WTC11 (cell line): ENCODE measurements at regions not wholly inside any gene's neighbourhood (a gene's known extent, or its start where the extent isn't known, plus 50 kb on each side); places are given as distances from the start of the nearest gene placed in this dataset.
A peak's percentile ranks its signal among the peaks of the same experiment; 100 is the strongest.

ENCODE experiments used
- ATAC-seq: fragments of 200-7000 bp; cut with Tn5 transposase; 2 replicates; pipeline ENCODE4 v1.10.0; 2021; ENCODE audit warnings: mild to moderate bottlenecking, moderate library complexity
- CTCF ChIA-PET: fragments of 300-600 bp; sonication (Branson Sonifier 250); formaldehyde crosslinking; loops from one replicate; lab custom pipeline; 2021; ENCODE audit warnings: antibody characterized with exemption; lab: Charles Lee
- POLR2A ChIA-PET: fragments of 350-600 bp; sonication (Branson Sonifier 250); formaldehyde crosslinking; loops from one replicate; lab custom pipeline; 2021; ENCODE audit warnings: antibody characterized with exemption; lab: Charles Lee
- DNase-seq: peaks from one replicate; pipeline ENCODE4 v3.0.0; 2021; ENCODE audit warnings: low spot score
- H3K27ac Mint-ChIP-seq: 2 replicates; pipeline ENCODE4 v1.8.0; 2021; ENCODE audit warnings: mixed read lengths
- H3K27me3 Mint-ChIP-seq: 2 replicates; pipeline ENCODE4 v1.8.0; 2021; ENCODE audit warnings: low read depth, mild to moderate bottlenecking, moderate library complexity, mixed read lengths
- H3K36me3 Mint-ChIP-seq: 2 replicates; pipeline ENCODE4 v1.8.0; 2021; ENCODE audit warnings: mixed read lengths
- H3K4me1 Mint-ChIP-seq: 2 replicates; pipeline ENCODE4 v1.8.0; 2022; ENCODE audit warnings: mixed read lengths
- H3K4me3 Mint-ChIP-seq: 2 replicates; pipeline ENCODE4 v1.8.0; 2021; ENCODE audit warnings: mild to moderate bottlenecking, moderate library complexity, mixed read lengths
- H3K9me3 Mint-ChIP-seq: 2 replicates; pipeline ENCODE4 v1.8.0; 2021; ENCODE audit warnings: mixed read lengths
- ATF3 ChIP-seq: sonication (generic); formaldehyde crosslinking; conservative IDR thresholded peaks from 2 replicates; pipeline ENCODE4 v1.8.1; 2022; ENCODE audit warnings: mild to moderate bottlenecking, missing genetic modification reagents
- E2F1 ChIP-seq: sonication (generic); formaldehyde crosslinking; IDR thresholded peaks from 2 replicates; pipeline ENCODE4 v1.8.0; 2022; ENCODE audit warnings: mild to moderate bottlenecking, missing genetic modification reagents
- E2F5 ChIP-seq: sonication (generic); formaldehyde crosslinking; IDR thresholded peaks from 2 replicates; pipeline ENCODE4 v1.8.1; 2022; ENCODE audit warnings: mild to moderate bottlenecking, moderate library complexity, missing genetic modification reagents
- ERG ChIP-seq: fragments of 250-450 bp; sonication (Bioruptor Pico); IDR thresholded peaks from 2 replicates; pipeline ENCODE4 v1.8.0; 2021; ENCODE audit warnings: mild to moderate bottlenecking
- FOXK1 ChIP-seq: sonication (generic); formaldehyde crosslinking; IDR thresholded peaks from 2 replicates; pipeline ENCODE4 v1.8.0; 2022; ENCODE audit warnings: mild to moderate bottlenecking, moderate library complexity, missing genetic modification reagents
- FOXP4 ChIP-seq: sonication (generic); formaldehyde crosslinking; IDR thresholded peaks from 2 replicates; pipeline ENCODE4 v1.8.0; 2022; ENCODE audit warnings: mild to moderate bottlenecking, missing genetic modification reagents
- GABPB1 ChIP-seq: sonication (generic); formaldehyde crosslinking; IDR thresholded peaks from 2 replicates; pipeline ENCODE4 v1.8.1; 2023; ENCODE audit warnings: mild to moderate bottlenecking, missing genetic modification reagents
- GRHL2 ChIP-seq: fragments of 250-450 bp; sonication (Bioruptor Pico); IDR thresholded peaks from 2 replicates; pipeline ENCODE4 v1.8.0; 2022; ENCODE audit warnings: mild to moderate bottlenecking, moderate library complexity; ENCODE audit not compliant: insufficient replicate concordance, severe bottlenecking
- IRF1 ChIP-seq: sonication (generic); formaldehyde crosslinking; IDR thresholded peaks from 2 replicates; pipeline ENCODE4 v1.8.0; 2023; ENCODE audit warnings: missing genetic modification reagents
- KAT7 ChIP-seq: sonication (generic); formaldehyde crosslinking; IDR thresholded peaks from 2 replicates; pipeline ENCODE4 v1.8.1; 2023; ENCODE audit warnings: missing genetic modification reagents, mild to moderate bottlenecking, borderline replicate concordance
- MAX ChIP-seq: sonication (generic); formaldehyde crosslinking; IDR thresholded peaks from 2 replicates; pipeline ENCODE4 v1.8.0; 2022; ENCODE audit warnings: mild to moderate bottlenecking, missing genetic modification reagents
- MXD4 ChIP-seq: fragments of 250-450 bp; sonication (Bioruptor Pico); IDR thresholded peaks from 2 replicates; pipeline ENCODE4 v1.8.0; 2021; ENCODE audit warnings: mild to moderate bottlenecking, moderate library complexity, borderline replicate concordance
- NFE2L1 ChIP-seq: sonication (generic); formaldehyde crosslinking; IDR thresholded peaks from 2 replicates; pipeline ENCODE4 v1.8.1; 2023; ENCODE audit warnings: missing genetic modification reagents
- PRDM15 ChIP-seq: sonication (generic); formaldehyde crosslinking; IDR thresholded peaks from 2 replicates; pipeline ENCODE4 v1.8.0; 2022; ENCODE audit warnings: missing genetic modification reagents
- USF2 ChIP-seq: sonication (generic); formaldehyde crosslinking; IDR thresholded peaks from 2 replicates; pipeline ENCODE4 v1.8.1; 2023; ENCODE audit warnings: mild to moderate bottlenecking, missing genetic modification reagents, moderate library complexity
- ZNF396 ChIP-seq: fragments of 250-450 bp; sonication (Bioruptor Pico); IDR thresholded peaks from 2 replicates; pipeline ENCODE4 v1.8.0; 2021; ENCODE audit warnings: mild to moderate bottlenecking, moderate library complexity, borderline replicate concordance
- ZNF671 ChIP-seq: fragments of 250-450 bp; sonication (Bioruptor Pico); IDR thresholded peaks from 2 replicates; pipeline ENCODE4 v1.8.0; 2021; ENCODE audit warnings: mild to moderate bottlenecking

GRCh38 chr7:41633690-41634089 lies 69.2 kb downstream of the INHBA start:
- Mint-ChIP-seq H3K4me3 (no peak overlapping the region), H3K27me3 (no peaks in the 10 kb centered on the region; the same call in none of the 2 replicates), H3K4me1 (peaks cover 54% of the 10 kb centered on the region), H3K27ac (no peak overlapping the region), H3K36me3 (peaks cover 10% of the 10 kb centered on the region), H3K9me3 (peaks cover 14% of the 10 kb centered on the region)
- CTCF ChIA-PET: no interaction called here
- TF ChIP-seq E2F1 (CRISPR knock-in tag) (no peak), FOXK1 (CRISPR knock-in tag) (no peak), USF2 (CRISPR knock-in tag) (no peak), NFE2L1 (CRISPR knock-in tag) (no peak), ZNF396 (CRISPR knock-in tag) (no peak), MAX (CRISPR knock-in tag) (no peak), GRHL2 (no peak), IRF1 (CRISPR knock-in tag) (no peak), ERG (no peak), ZNF671 (CRISPR knock-in tag) (no peak), E2F5 (CRISPR knock-in tag) (no peak)
- no peak for ATAC-seq
- POLR2A ChIA-PET: no interaction called here
- DNase-seq: no peak

GRCh38 chr7:41630741-41631140 lies 72.1 kb downstream of the INHBA start:
- CTCF ChIA-PET: interaction anchor here (1.3 kb wide), 1 partner anchor 31 kb away, joined by 5 read pairs; no protein-coding TSS in a partner anchor
- H3K27me3 Mint-ChIP-seq: no peaks in the 10 kb centered on the region; the same call in none of the 2 replicates

More at GRCh38 chr7:41630741-41631140, 72.1 kb downstream of the INHBA start:
- ATAC-seq (peak; percentile 50), DNase-seq (no peak)
- peak overlapping the region; percentile 86 for H3K27ac Mint-ChIP-seq
- H3K36me3 Mint-ChIP-seq: peaks cover 8% of the 10 kb centered on the region
- H3K4me3 Mint-ChIP-seq: no peak overlapping the region
- peaks cover 10% of the 10 kb centered on the region for H3K9me3 Mint-ChIP-seq
- no peak for TF ChIP-seq KAT7 (CRISPR knock-in tag)
- no peak for TF ChIP-seq MXD4 (CRISPR knock-in tag)
- no peak for TF ChIP-seq ATF3 (CRISPR knock-in tag)
- TF ChIP-seq GABPB1 (CRISPR knock-in tag): no peak
- TF ChIP-seq FOXK1 (CRISPR knock-in tag): no peak
- TF ChIP-seq PRDM15 (CRISPR knock-in tag): no peak
- 0 out of 2 replicates have a peak, but pooled peaks have one; percentile 18 for TF ChIP-seq FOXP4 (CRISPR knock-in tag)
- H3K4me1 Mint-ChIP-seq: peaks cover 68% of the 10 kb centered on the region
- POLR2A ChIA-PET: no interaction called here
